HFFc6 (cell line): ENCODE measurements at regions not wholly inside any gene's neighbourhood (a gene's known extent, or its start where the extent isn't known, plus 50 kb on each side); places are given as distances from the start of the nearest gene placed in this dataset.
A peak's percentile ranks its signal among the peaks of the same experiment; 100 is the strongest.

ENCODE experiments used
- DNase-seq: peaks from one replicate; pipeline ENCODE4 v3.0.0-alpha.2; 2018
- H3K27ac Mint-ChIP-seq: 2 replicates; pipeline ENCODE4 v1.8.0; 2020; ENCODE audit warnings: mild to moderate bottlenecking, mixed read lengths
- H3K27me3 Mint-ChIP-seq: 2 replicates; pipeline ENCODE4 v1.8.0; 2021; ENCODE audit warnings: mild to moderate bottlenecking, moderate library complexity, mixed read lengths; ENCODE audit not compliant: insufficient read depth
- H3K36me3 Mint-ChIP-seq: 2 replicates; pipeline ENCODE4 v1.8.0; 2021; ENCODE audit warnings: low read depth, mixed read lengths
- H3K4me1 Mint-ChIP-seq: 2 replicates; pipeline ENCODE4 v1.8.0; 2020; ENCODE audit warnings: low read depth, mixed read lengths
- H3K4me3 Mint-ChIP-seq: 2 replicates; pipeline ENCODE4 v1.8.0; 2020; ENCODE audit warnings: mild to moderate bottlenecking, moderate library complexity, mixed read lengths
- H3K9me3 Mint-ChIP-seq: 2 replicates; pipeline ENCODE4 v1.8.0; 2020; ENCODE audit warnings: mild to moderate bottlenecking, mixed read lengths
- TF ChIP-seq, protein P1 (sequence below): fragments of 200-600 bp; sonication (generic); IDR thresholded peaks from 2 replicates; pipeline ENCODE4 v1.5.0; 2021; ENCODE audit warnings: antibody characterized with exemption, mild to moderate bottlenecking

DNA sequence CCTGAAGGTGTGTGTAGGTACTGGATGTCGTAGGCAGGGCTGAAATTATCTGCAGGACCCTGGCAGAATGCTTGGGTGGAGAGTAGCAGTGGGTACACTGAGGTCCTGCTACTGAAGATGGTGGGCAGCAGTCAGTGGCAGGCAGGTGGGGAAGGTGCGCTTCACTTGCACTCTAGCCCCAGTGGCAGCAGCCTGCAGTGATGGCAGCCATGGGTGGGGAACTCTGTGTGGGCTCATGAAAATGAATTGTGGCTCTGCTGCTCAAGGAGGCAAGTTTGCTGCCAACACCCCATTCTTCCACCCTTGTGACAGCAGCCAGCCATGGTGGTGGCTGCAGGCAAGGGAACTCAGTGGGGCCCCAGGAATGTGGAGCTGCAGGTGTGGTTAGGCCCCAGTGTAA is 1242.7 kb upstream of the MIR17HG start:
- Mint-ChIP-seq H3K36me3 (peaks cover 6% of the 10 kb centered on the region; the same call in 1 of the 2 replicates), H3K4me1 (peaks cover 20% of the 10 kb centered on the region; the same call in 1 of the 2 replicates), H3K9me3 (peaks cover 25% of the 10 kb centered on the region), H3K4me3 (no peak overlapping the region), H3K27ac (no peak overlapping the region), H3K27me3 (no peaks in the 10 kb centered on the region; the same call in 1 of the 2 replicates)
- no peak for DNase-seq
- TF ChIP-seq, protein P1, sequence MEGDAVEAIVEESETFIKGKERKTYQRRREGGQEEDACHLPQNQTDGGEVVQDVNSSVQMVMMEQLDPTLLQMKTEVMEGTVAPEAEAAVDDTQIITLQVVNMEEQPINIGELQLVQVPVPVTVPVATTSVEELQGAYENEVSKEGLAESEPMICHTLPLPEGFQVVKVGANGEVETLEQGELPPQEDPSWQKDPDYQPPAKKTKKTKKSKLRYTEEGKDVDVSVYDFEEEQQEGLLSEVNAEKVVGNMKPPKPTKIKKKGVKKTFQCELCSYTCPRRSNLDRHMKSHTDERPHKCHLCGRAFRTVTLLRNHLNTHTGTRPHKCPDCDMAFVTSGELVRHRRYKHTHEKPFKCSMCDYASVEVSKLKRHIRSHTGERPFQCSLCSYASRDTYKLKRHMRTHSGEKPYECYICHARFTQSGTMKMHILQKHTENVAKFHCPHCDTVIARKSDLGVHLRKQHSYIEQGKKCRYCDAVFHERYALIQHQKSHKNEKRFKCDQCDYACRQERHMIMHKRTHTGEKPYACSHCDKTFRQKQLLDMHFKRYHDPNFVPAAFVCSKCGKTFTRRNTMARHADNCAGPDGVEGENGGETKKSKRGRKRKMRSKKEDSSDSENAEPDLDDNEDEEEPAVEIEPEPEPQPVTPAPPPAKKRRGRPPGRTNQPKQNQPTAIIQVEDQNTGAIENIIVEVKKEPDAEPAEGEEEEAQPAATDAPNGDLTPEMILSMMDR: no peak

DNA sequence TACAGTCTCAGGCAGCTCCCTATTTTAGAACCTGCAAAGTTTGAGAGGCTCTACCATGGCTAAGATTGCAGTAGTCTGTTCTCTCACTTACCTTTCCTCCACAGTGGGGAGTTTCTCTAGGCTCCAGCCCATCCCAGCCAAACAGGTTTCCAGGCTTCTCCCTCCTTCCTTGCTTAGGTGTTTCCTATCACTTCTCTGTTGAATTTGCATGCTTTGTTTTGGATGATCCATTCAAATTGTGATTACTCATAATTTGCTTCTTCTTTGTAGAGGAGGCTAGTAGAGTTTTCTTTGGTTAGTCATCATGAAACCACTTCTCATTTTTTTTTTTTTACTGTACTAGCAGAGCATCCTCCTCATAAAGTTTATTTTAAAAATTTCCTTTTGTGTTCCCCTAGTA is 1242.2 kb upstream of the MIR17HG start:
- Mint-ChIP-seq H3K27me3 (no peaks in the 10 kb centered on the region; the same call in 1 of the 2 replicates), H3K4me1 (peaks cover 20% of the 10 kb centered on the region; the same call in 1 of the 2 replicates), H3K27ac (peak overlapping the region; percentile 22; the same call in 1 of the 2 replicates), H3K36me3 (peaks cover 6% of the 10 kb centered on the region; the same call in 1 of the 2 replicates), H3K4me3 (peak overlapping the region; percentile 50; the same call in 1 of the 2 replicates), H3K9me3 (peaks cover 22% of the 10 kb centered on the region)
- no peak for DNase-seq
- TF ChIP-seq, protein P1: no peak

DNA sequence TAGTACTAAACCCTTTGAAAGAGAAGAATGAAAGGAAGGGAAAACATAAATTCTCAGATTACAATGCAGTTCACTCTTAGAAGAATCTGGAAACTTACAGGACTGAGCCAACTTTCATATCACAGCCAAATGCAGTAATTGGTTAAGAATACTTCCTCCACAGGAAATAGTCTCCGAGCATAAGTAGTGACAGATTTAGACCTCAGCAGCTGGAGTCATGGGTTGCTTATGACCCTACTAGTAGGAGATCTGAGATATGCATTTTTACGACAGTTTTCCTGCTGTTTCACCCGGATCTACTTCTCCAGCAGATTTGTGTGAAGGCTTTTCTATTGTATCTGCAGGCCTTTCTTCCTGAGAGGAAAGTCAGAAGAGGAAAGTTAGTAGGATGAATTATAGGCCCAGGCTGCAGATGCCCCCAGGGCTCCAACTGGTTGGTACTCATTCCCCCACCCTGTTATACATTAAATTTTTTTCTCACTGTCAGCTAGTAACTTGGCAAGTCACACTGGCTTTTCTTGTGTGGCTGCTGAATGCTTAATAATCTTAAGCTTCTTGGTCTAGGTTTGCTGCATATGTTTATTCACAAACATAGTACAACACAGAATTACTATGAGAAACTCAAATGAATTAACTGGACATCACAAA is 1241.5 kb upstream of the MIR17HG start:
- Mint-ChIP-seq H3K4me3 (peak overlapping the region; percentile 50; the same call in 1 of the 2 replicates), H3K27ac (peak overlapping the region; percentile 22; the same call in 1 of the 2 replicates), H3K4me1 (peaks cover 20% of the 10 kb centered on the region; the same call in 1 of the 2 replicates), H3K9me3 (peaks cover 22% of the 10 kb centered on the region), H3K27me3 (no peaks in the 10 kb centered on the region; the same call in 1 of the 2 replicates), H3K36me3 (peaks cover 6% of the 10 kb centered on the region; the same call in 1 of the 2 replicates)
- no peak for DNase-seq
- TF ChIP-seq, protein P1: no peak

- Mint-ChIP-seq H3K9me3 (peaks cover 11% of the 10 kb centered on the region; the same call in 1 of the 2 replicates), H3K4me1 (peaks cover 20% of the 10 kb centered on the region; the same call in 1 of the 2 replicates), H3K27me3 (no peaks in the 10 kb centered on the region; the same call in 1 of the 2 replicates), H3K36me3 (peaks cover 6% of the 10 kb centered on the region; the same call in 1 of the 2 replicates), H3K27ac (no peak overlapping the region), H3K4me3 (no peak overlapping the region)
- DNase-seq: no peak
- TF ChIP-seq, protein P1: no peak
Observed at GRCh38 chr13:90107661-90108060, 1239.8 kb upstream of the MIR17HG start.

DNA sequence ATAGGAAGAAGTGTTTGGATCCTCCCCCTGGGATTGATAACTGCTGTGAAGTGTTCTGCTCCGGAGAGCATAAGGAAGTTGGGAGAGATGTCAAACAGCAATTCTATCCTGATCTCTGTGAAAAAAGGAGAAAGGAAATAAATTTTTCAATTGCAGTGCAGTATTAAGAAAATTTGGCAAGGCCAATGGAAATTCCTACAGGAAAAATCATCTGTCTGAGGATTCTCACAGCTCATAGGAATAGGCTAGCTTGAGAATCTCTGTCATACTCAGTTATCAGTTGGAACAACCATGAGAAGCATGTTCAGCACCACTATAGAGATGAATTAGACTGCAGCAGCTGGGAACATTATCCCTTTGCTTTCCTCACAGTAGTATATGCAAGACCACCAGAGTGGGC is 1238.9 kb upstream of the MIR17HG start:
- TF ChIP-seq, protein P1: no peak
- Mint-ChIP-seq H3K9me3 (peaks cover 9% of the 10 kb centered on the region; the same call in 1 of the 2 replicates), H3K4me1 (peaks cover 20% of the 10 kb centered on the region; the same call in 1 of the 2 replicates), H3K27ac (no peak overlapping the region), H3K4me3 (no peak overlapping the region), H3K36me3 (peaks cover 6% of the 10 kb centered on the region; the same call in 1 of the 2 replicates), H3K27me3 (no peaks in the 10 kb centered on the region; the same call in 1 of the 2 replicates)
- no peak for DNase-seq
